H1 (cell line): ENCODE measurements at regions not wholly inside any gene's neighbourhood (a gene's known extent, or its start where the extent isn't known, plus 50 kb on each side); places are given as distances from the start of the nearest gene placed in this dataset.
A peak's percentile ranks its signal among the peaks of the same experiment; 100 is the strongest.

Source experiments
- CTCF ChIA-PET: fragments of 300-600 bp; sonication (Branson Sonifier 250); formaldehyde crosslinking; loops from one replicate; lab custom pipeline; 2021; ENCODE audit not compliant: partially characterized antibody; lab: Charles Lee
- POLR2A ChIA-PET: fragments of 300-600 bp; sonication (Branson Sonifier 250); formaldehyde crosslinking; loops from one replicate; lab custom pipeline; 2021; ENCODE audit warnings: inconsistent platforms; ENCODE audit not compliant: partially characterized antibody; lab: Charles Lee
- DNase-seq, 2 experiments: peaks; one replicate each; pipeline versions ENCODE4 v3.0.0 to v3.0.0-alpha.2; 2010 to 2022; ENCODE audit warnings: low spot score in 2 of 2, low read depth in 1 of 2, mixed read lengths in 1 of 2
- FAIRE-seq: peaks from 2 replicates; lab custom pipeline; 2011; peaks lifted over from hg19 to GRCh38; lab: Jason Lieb, UNC
- H2AFZ ChIP-seq: 2 replicates; pipeline ENCODE4 v1.8.1; 2012; ENCODE audit warnings: low read length, inconsistent platforms
- H2AK5ac ChIP-seq: 2 replicates; pipeline ENCODE4 v1.6.1; 2013; ENCODE audit warnings: low read depth, low read length
- H2BK120ac ChIP-seq: replicated peaks from 2 replicates; pipeline ENCODE3; 2013; ENCODE audit warnings: low read depth, low read length, inconsistent platforms
- H2BK12ac ChIP-seq: 2 replicates; pipeline ENCODE4 v1.6.1; 2013; ENCODE audit warnings: low read depth, low read length
- H2BK15ac ChIP-seq: 2 replicates; pipeline ENCODE4 v1.6.1; 2013; ENCODE audit warnings: low read length
- H2BK20ac ChIP-seq: 2 replicates; pipeline ENCODE4 v1.6.1; 2013; ENCODE audit warnings: low read length
- H2BK5ac ChIP-seq: 2 replicates; pipeline ENCODE4 v1.6.1; 2013; ENCODE audit warnings: low read depth, low read length
- H3K14ac ChIP-seq: 2 replicates; pipeline ENCODE4 v1.6.1; 2013; ENCODE audit warnings: inconsistent platforms; ENCODE audit not compliant: insufficient read length
- H3K18ac ChIP-seq: 2 replicates; pipeline ENCODE4 v1.6.1; 2013; ENCODE audit warnings: low read length; ENCODE audit errors: extremely low read depth
- H3K23ac ChIP-seq: 2 replicates; pipeline ENCODE4 v1.6.1; 2013; ENCODE audit warnings: inconsistent platforms; ENCODE audit not compliant: insufficient read length
- H3K23me2 ChIP-seq: 2 replicates; pipeline ENCODE4 v1.6.1; 2013; ENCODE audit warnings: low read depth, low read length
- H3K27ac ChIP-seq: 2 replicates; pipeline ENCODE4 v1.6.1; 2011; ENCODE audit warnings: low read depth, low read length, inconsistent platforms
- H3K27me3 ChIP-seq, 4 experiments: replicated peaks in 1 of 4; 1 replicate in 1 of 4; 2 replicates in 3 of 4; pipeline versions ENCODE4 v1.6.1 to v1.8.1; 2011 to 2013; ENCODE audit warnings: low read length in 3 of 4, mild to moderate bottlenecking in 3 of 4, inconsistent platforms in 2 of 4, mixed read lengths in 2 of 4, moderate library complexity in 1 of 4; ENCODE audit not compliant: control insufficient read depth in 3 of 4, insufficient read depth in 3 of 4; ENCODE audit errors: extremely low read depth in 1 of 4
- H3K36me3 ChIP-seq, 4 experiments: 2 replicates each; pipeline versions ENCODE4 v1.6.1 to v1.8.1; 2011 to 2013; ENCODE audit warnings: mild to moderate bottlenecking in 4 of 4, low read length in 3 of 4, moderate library complexity in 2 of 4, control low read depth in 1 of 4, inconsistent platforms in 1 of 4; ENCODE audit not compliant: insufficient read depth in 4 of 4, control insufficient read depth in 2 of 4
- H3K4ac ChIP-seq: replicated peaks from 2 replicates; pipeline ENCODE3; 2013; ENCODE audit warnings: low read length, low read depth, mixed read lengths, inconsistent platforms; ENCODE audit not compliant: insufficient read length
- H3K4me1 ChIP-seq, 4 experiments: replicated peaks in 1 of 4; 1 replicate in 1 of 4; 2 replicates in 3 of 4; pipeline versions ENCODE4 v1.6.1 to v1.8.1; 2011 to 2013; ENCODE audit warnings: low read length in 3 of 4, inconsistent platforms in 2 of 4, mixed read lengths in 1 of 4; ENCODE audit not compliant: insufficient read depth in 4 of 4, control insufficient read depth in 3 of 4
- H3K4me2 ChIP-seq, 2 experiments: 2 replicates each; pipeline versions ENCODE4 v1.6.1 to v1.8.1; 2011 to 2013; ENCODE audit warnings: low read depth in 2 of 2, low read length in 2 of 2, control low read depth in 1 of 2, inconsistent platforms in 1 of 2, mild to moderate bottlenecking in 1 of 2; ENCODE audit not compliant: insufficient read depth in 1 of 2
- H3K4me3 ChIP-seq, 4 experiments: fragments of 200-600, 300-600 bp in 1 of 4; sonication (generic), shearing (Covaris generic), sonication (Bioruptor Twin) in 1 of 4; 2 replicates each; pipeline versions ENCODE4 v1.5.1 to v1.8.1; 2011 to 2016; ENCODE audit warnings: low read length in 4 of 4, low read depth in 3 of 4, control low read depth in 2 of 4, inconsistent platforms in 2 of 4, mild to moderate bottlenecking in 2 of 4, mixed read lengths in 1 of 4, moderate library complexity in 1 of 4; ENCODE audit not compliant: insufficient read depth in 2 of 4; ENCODE audit errors: extremely low read depth in 1 of 4
- H3K56ac ChIP-seq: replicated peaks from 2 replicates; pipeline ENCODE3; 2013; ENCODE audit warnings: low read depth, mild to moderate bottlenecking, mixed read lengths, low read length, inconsistent platforms; ENCODE audit not compliant: insufficient read length
- H3K79me1 ChIP-seq: 2 replicates; pipeline ENCODE4 v1.6.1; 2013; ENCODE audit warnings: low read depth, low read length, control low read depth
- H3K79me2 ChIP-seq, 2 experiments: 2 replicates each; pipeline versions ENCODE4 v1.6.1 to v1.8.1; 2012 to 2013; ENCODE audit warnings: low read length in 2 of 2, mild to moderate bottlenecking in 2 of 2, inconsistent platforms in 1 of 2; ENCODE audit not compliant: insufficient read depth in 2 of 2, control insufficient read depth in 1 of 2
- H3K9ac ChIP-seq, 4 experiments: replicated peaks in 1 of 4; 1 replicate in 1 of 4; 2 replicates in 3 of 4; pipeline versions ENCODE4 v1.6.1 to v1.8.1; 2011 to 2013; ENCODE audit warnings: low read depth in 3 of 4, low read length in 3 of 4, control low read depth in 2 of 4, mild to moderate bottlenecking in 2 of 4, moderate library complexity in 2 of 4, inconsistent platforms in 1 of 4; ENCODE audit errors: extremely low read depth in 1 of 4
- H3K9me3 ChIP-seq, 2 experiments: 2 replicates each; pipeline versions ENCODE4 v1.6.1 to v1.8.1; 2012 to 2013; ENCODE audit warnings: mild to moderate bottlenecking in 2 of 2, moderate library complexity in 2 of 2, control low read depth in 1 of 2, inconsistent platforms in 1 of 2, low read depth in 1 of 2, low read length in 1 of 2, mixed read lengths in 1 of 2; ENCODE audit not compliant: insufficient read depth in 2 of 2
- H4K20me1 ChIP-seq, 2 experiments: replicated peaks in 1 of 2; 2 replicates each; pipeline versions ENCODE3 to v1.8.1; 2011 to 2013; ENCODE audit warnings: inconsistent platforms in 2 of 2, low read length in 2 of 2, mild to moderate bottlenecking in 1 of 2; ENCODE audit not compliant: insufficient read depth in 2 of 2, control insufficient read depth in 1 of 2
- H4K5ac ChIP-seq: 2 replicates; pipeline ENCODE4 v1.6.1; 2013; ENCODE audit warnings: low read length, low read depth, mixed read lengths, inconsistent platforms; ENCODE audit not compliant: insufficient read length
- H4K8ac ChIP-seq: 2 replicates; pipeline ENCODE4 v1.8.0; 2013; ENCODE audit warnings: mild to moderate bottlenecking, moderate library complexity, low read length, inconsistent platforms; ENCODE audit not compliant: insufficient read depth; ENCODE audit errors: extremely low read depth
- H4K91ac ChIP-seq: replicated peaks from 2 replicates; pipeline ENCODE3; 2013; ENCODE audit warnings: low read length, mixed read lengths, inconsistent platforms; ENCODE audit not compliant: insufficient read length
- YY1 ChIP-seq: IDR thresholded peaks from 2 replicates; pipeline ENCODE4 v1.6.1; 2011; ENCODE audit warnings: low read depth, mild to moderate bottlenecking, low read length
- WGBS, 2 experiments: shearing (Covaris generic) in 1 of 2; methylation state at CpG; one replicate each; pipeline versions ENCODE4 v1.1.6 to v1.1.7; 2013 to 2015; ENCODE audit warnings: low lambda C conversion rate in 2 of 2, mixed read lengths in 2 of 2, inconsistent platforms in 1 of 2, low coverage in 1 of 2, missing lambda C conversion rate in 1 of 2; ENCODE audit not compliant: insufficient replicate concordance in 2 of 2, insufficient coverage in 1 of 2, insufficient read length in 1 of 2; ENCODE audit errors: extremely low coverage in 1 of 2, missing lambda C conversion rate in 1 of 2; 5-methylcytosine and 5-hydroxymethylcytosine counted together

DNA sequence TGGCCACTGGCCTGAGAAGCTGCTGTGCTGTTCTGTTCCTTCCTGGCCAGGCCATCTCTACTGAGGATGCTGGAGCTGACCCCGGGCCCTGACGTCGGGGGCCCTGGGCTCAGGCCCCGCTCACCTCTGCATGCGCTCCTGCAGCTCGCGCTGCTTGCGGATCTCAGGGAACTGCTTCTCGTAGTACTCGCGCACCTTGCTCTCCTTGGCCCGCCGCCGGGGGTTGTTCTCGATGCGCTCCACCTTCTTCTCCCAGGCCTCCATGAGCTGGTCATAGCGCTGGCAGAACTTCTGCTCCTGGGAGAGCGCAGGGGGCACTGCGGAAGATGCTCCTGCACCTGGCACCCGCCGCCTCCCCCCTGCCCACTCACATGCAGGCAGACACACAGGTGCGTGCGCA lies 135.6 kb downstream of the RFLNA start:
- Histone ChIP-seq H4K5ac (no peak overlapping the region), H3K4ac (no peak overlapping the region), H3K4me3 (no peak overlapping the region), H2BK120ac (no peak overlapping the region), H3K14ac (no peak overlapping the region), H4K20me1 (peaks cover 0 to 10% of the 10 kb centered on the region in 2 experiments), H3K56ac (peak overlapping the region; percentile 70), H3K23me2 (peaks cover 5% of the 10 kb centered on the region; the same call in 1 of the 2 replicates), H2AK5ac (no peak overlapping the region), H3K79me2 (peaks cover 0 to 10% of the 10 kb centered on the region in 2 experiments; a peak in 1 of 4 replicates), H3K18ac (no peak overlapping the region), H3K79me1 (peaks cover 14% of the 10 kb centered on the region), H4K91ac (no peak overlapping the region), H3K4me1 (peaks cover 5 to 24% (median 19%) of the 10 kb centered on the region in 4 experiments), H3K36me3 (peaks cover 0 to 30% (median 16%) of the 10 kb centered on the region in 4 experiments; a peak in 5 of 8 replicates), H3K23ac (no peak overlapping the region), H2BK12ac (no peak overlapping the region), H3K27me3 (no peaks in the 10 kb centered on the region), H2BK15ac (no peak overlapping the region), H3K9me3 (no peaks in the 10 kb centered on the region), H3K9ac (no peak overlapping the region), H3K27ac (no peak overlapping the region; the same call in 1 of the 2 replicates), H2BK5ac (peak overlapping the region; percentile 82; the same call in 1 of the 2 replicates), H2BK20ac (no peak overlapping the region), H2AFZ (no peak overlapping the region), H3K4me2 (no peak overlapping the region), H4K8ac (no peak overlapping the region)
- ChIA-PET POLR2A (interaction anchor here (1.2 kb wide), 1 partner anchor 42 kb away, joined by 3 read pairs; no protein-coding TSS in a partner anchor), CTCF (interaction anchor here (0.6 to 1.5 kb wide), 5 partner anchors 9 to 344 kb away, joined by 3 read pairs; no protein-coding TSS in a partner anchor)
- FAIRE-seq (no peak), DNase-seq (no peak)
- 92% methylated on average over 20 of the region's 23 CpGs; no CpG with 5 or more reads in 1 of the 2 experiments for WGBS, 2 experiments
- no peak for TF ChIP-seq YY1
